UCSD-AML1 (cell line): ENCODE measurements at regions not wholly inside any gene's neighbourhood (a gene's known extent, or its start where the extent isn't known, plus 50 kb on each side); places are given as distances from the start of the nearest gene placed in this dataset.

ENCODE experiments used
- DNase-seq: peaks from one replicate; lab custom pipeline; 2025; ENCODE audit not compliant: unreplicated experiment; lab: John Stamatoyannopoulos, UW

DNA sequence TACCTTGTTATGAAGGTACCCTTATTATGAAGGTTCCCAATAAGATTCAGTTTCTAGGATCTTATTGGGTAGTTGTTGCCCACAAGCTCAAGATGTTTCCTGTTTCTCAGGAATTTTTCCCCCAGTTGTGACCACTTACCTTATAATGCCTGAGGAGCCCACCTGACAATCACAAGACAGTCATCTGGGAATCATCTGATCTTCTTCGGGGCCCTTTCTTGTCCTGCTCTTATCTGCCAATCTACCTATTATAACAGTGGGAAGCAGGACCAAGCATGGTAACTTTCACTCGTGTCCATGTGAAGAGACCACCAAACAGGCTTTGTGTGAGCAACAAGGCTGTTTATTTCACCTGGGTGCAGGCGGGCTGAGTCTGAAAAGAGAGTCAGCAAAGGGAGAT is 825.5 kb downstream of the BCL11B start:
- no peak for DNase-seq

GRCh38 chr14:98456231-98456630 is 815.8 kb downstream of the BCL11B start:
- DNase-seq = no peak

- DNase-seq = no peak
Observed at GRCh38 chr14:98458702-98459101, 813.3 kb downstream of the BCL11B start.

- no peak for DNase-seq
Observed at GRCh38 chr14:98462908-98463307, 809.1 kb downstream of the BCL11B start.

- no peak for DNase-seq
Observed at GRCh38 chr14:98466807-98467206, 805.2 kb downstream of the BCL11B start.

DNA sequence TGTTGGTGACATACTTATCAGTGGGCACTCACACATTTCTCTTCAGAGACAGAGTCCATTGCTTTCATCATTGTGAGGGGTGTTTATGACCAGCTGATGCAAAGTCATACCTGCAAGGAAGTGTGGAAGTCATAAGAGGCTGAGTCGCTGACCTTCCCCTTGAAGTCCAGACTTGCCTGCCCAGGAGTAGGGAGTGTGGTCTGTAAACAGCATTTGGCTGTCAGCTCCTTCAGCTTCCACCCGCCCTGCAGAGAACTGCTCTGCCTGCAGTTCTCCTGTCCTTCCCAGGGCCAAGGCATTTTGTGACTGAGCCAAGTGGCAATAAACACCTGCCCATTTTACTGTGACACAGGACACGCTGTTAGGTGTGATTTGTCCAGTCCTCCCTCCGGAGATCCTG is 801.3 kb downstream of the BCL11B start:
- DNase-seq = no peak

GRCh38 chr14:98474900-98475299 is 797.1 kb downstream of the BCL11B start:
- DNase-seq = no peak

GRCh38 chr14:98477935-98478334 is 794.1 kb downstream of the BCL11B start:
- DNase-seq = no peak

GRCh38 chr14:98489115-98489514 is 782.9 kb downstream of the BCL11B start:
- DNase-seq = no peak

DNA sequence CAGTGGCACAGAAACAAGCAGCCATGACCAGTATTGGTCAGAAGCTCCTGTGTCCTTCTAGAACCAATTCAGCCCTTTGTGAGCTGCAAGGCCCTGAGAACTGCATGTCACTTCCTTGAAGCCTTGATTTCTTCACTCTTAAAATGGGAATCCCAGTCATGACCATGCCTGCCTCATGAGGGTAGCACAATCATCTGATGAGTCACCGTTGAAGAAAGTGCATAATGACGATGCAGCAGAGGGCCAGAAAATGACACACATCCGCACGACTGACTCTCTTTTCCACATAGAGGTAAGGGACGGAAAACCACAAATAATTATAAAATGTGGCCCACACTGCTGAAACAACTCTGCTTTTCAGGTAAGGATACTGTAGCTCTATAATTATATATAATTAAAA is 777.4 kb downstream of the BCL11B start:
- DNase-seq = no peak

GRCh38 chr14:98498019-98498885 is 773.7 kb downstream of the BCL11B start:
- no peak for DNase-seq

DNA sequence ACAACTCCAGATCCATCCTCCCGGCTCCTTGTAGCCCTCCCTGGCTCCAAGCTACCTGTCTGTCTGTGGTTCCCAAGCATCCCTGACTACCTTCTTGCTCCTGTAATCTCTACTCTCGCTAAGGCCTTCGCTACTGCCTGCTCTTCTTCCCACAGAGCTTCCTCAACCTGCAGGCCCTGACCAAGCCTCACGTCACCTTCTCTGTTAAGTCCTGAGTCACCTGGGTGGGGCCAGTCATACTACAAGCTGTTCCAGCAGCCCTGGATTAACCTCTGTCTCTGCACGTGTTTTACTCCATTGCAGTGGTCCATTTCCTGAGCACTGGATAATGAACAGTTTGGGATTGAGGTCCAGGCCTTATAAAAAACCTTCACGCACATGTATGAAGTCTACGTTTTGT is 770.7 kb downstream of the BCL11B start:
- DNase-seq = no peak

DNA sequence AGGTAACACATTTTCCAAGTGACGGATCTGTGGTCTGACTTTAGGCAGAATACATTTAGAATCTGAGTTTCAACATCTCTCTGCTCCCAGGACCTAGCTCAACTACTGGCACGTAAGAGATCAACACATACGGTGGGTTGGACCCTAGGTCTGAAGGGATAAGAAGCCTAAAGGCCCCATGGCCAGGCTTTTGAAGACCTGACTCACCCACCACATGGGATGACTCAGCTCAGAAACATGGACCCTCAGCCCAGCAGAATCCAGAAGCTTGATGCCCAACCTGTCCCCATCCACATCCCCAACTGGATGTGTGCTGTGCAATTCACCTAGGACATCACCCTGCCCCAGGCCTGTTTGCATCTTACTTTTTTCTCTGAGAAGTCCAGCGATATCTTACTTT is 770.2 kb downstream of the BCL11B start:
- DNase-seq = no peak

GRCh38 chr14:98503086-98503815 is 768.7 kb downstream of the BCL11B start:
- no peak for DNase-seq

GRCh38 chr14:98507264-98507663 is 764.7 kb downstream of the BCL11B start:
- DNase-seq = no peak

- DNase-seq = no peak
Observed at GRCh38 chr14:98510392-98510791, 761.6 kb downstream of the BCL11B start.

GRCh38 chr14:98512501-98513251 is 759.3 kb downstream of the BCL11B start:
- no peak for DNase-seq

DNA sequence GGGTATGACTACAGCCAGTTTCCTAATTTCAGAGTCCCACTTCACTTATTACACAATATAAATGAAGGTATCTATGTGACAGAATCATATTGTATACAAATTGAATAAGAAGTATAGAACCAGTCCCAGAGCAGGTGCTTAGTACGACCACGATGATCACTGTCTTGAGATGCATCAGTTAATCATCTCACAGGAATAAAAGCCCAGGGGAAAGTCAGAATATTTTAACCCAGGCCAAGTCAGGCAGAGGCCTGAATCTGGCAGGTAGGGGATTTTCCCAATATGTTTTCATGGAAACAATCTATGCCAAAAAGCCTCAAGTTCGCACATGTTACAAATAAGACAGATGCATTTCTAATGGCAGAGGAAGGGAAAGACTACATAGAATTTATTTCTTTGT is 758.4 kb downstream of the BCL11B start:
- DNase-seq = no peak

DNA sequence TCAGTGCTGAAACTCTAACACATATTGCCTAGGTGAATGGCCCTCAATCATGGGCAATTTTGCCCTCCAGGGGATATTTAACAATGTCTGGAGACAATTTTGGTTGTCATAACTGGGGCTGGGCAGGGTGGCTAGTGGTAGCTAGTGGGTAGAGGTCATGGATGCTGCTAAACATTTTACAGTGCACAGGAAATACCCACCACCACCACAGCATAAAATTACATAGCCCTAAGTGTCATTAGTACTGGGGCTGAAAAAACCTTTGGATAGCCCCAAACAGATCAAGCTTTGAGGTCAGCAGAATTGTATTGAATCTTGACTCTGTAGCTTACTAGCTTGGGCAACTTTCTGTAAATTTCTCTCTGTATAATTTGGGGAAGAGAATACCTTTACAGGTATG is 758.0 kb downstream of the BCL11B start:
- no peak for DNase-seq

DNA sequence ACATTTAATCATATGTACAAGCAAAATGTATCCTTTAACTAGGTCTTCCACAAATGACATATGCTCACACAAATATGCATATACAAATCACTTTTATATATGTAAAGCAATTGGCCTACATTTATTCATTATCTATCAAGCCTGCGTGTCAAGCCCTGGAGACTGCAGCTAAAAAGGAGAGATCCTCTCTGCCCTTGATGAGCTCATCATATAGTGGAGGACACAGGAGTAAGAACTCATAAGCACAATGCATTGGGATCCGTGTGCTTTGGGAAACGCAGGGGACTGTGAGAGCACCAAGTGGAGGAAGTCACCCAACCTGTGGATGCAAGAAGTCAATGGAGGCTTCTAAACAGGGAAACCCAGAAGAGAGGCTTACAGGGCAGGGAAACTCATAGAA is 735.7 kb downstream of the BCL11B start:
- no peak for DNase-seq

GRCh38 chr14:98542316-98542715 is 729.7 kb downstream of the BCL11B start:
- no peak for DNase-seq

DNA sequence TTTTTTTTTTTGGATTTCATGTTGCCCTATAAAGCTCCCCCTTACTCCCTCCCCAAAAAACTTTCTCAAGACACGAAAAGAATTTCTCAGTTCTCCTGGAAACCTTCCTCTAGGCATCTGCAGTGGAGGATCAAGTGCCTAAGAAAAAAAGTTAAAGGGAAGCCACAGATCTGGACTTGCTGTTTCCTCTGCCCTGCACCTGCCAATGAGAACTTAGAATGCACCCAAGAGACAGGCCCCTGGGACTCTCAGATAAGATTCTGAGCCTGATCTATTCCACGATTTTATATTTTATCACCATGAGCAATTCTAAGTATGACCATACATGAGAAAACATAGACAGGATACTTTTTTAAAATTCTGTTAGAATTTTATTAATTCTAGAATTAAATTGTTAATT is 728.9 kb downstream of the BCL11B start:
- no peak for DNase-seq
